HepG2 (cell line): ENCODE measurements at regions not wholly inside any gene's neighbourhood (a gene's known extent, or its start where the extent isn't known, plus 50 kb on each side); places are given as distances from the start of the nearest gene placed in this dataset.

Experiments
- ATAC-seq: fragments of 200-7000 bp; cut with Tn5 transposase; 3 replicates; pipeline ENCODE4 v1.9.1; 2020; ENCODE audit warnings: mild to moderate bottlenecking, moderate library complexity
- BruUV-seq: library from RNA; stranded (reverse); fragments of 400-500 nt; replicated peaks from 2 replicates; lab custom pipeline; 2021; lab: Mats Ljungman, UMichigan
- CTCF ChIA-PET: fragments of 300-600 bp; formaldehyde crosslinking; extraction: SDS; loops from one replicate; lab custom pipeline; 2021; ENCODE audit warnings: low total read pairs, inconsistent platforms, low intra/inter-chr PET ratio; lab: Yijun Ruan, JAX
- POLR2A ChIA-PET: fragments of 350-600 bp; sonication (Branson Sonifier 250); formaldehyde crosslinking; loops from one replicate; lab custom pipeline; 2020; ENCODE audit warnings: antibody characterized with exemption, inconsistent platforms; lab: Yijun Ruan, JAX
- DNase-seq: peaks from one replicate; pipeline ENCODE4 v3.0.0-alpha.2; 2015; ENCODE audit warnings: low spot score
- FAIRE-seq: peaks from 3 replicates; lab custom pipeline; 2011; peaks lifted over from hg19 to GRCh38; lab: Jason Lieb, UNC
- H2AFZ ChIP-seq: one replicate; pipeline ENCODE4 v1.6.1; 2011; ENCODE audit warnings: low read length, inconsistent platforms
- H3K27ac ChIP-seq: fragments of 300-600 bp; 3 replicates; pipeline ENCODE4 v1.8.0; 2011; ENCODE audit warnings: mixed run types, mild to moderate bottlenecking, mixed read lengths, low read length, inconsistent platforms; ENCODE audit not compliant: insufficient read depth; ENCODE audit errors: extremely low read length
- H3K27me3 ChIP-seq, 2 experiments: fragments of 200-600 bp in 1 of 2; 2 replicates in 1 of 2; 3 replicates in 1 of 2; pipeline versions ENCODE4 v1.6.0 to v1.8.0; 2011; ENCODE audit warnings: low read length in 2 of 2, mild to moderate bottlenecking in 2 of 2, moderate library complexity in 2 of 2, inconsistent platforms in 1 of 2; ENCODE audit not compliant: insufficient read depth in 2 of 2, control insufficient read depth in 1 of 2
- H3K36me3 ChIP-seq, 2 experiments: fragments of 200-600 bp in 1 of 2; replicated peaks in 1 of 2; 2 replicates in 1 of 2; 3 replicates in 1 of 2; pipeline versions ENCODE4 v1.5.1 to v1.8.0; 2011; ENCODE audit warnings: low read length in 2 of 2, inconsistent platforms in 1 of 2; ENCODE audit not compliant: insufficient read depth in 2 of 2, control insufficient read depth in 1 of 2
- H3K4me1 ChIP-seq: 2 replicates; pipeline ENCODE4 v1.5.1; 2012; ENCODE audit warnings: low read length, inconsistent platforms; ENCODE audit not compliant: insufficient read depth
- H3K4me2 ChIP-seq: 2 replicates; pipeline ENCODE4 v1.6.0; 2011; ENCODE audit warnings: low read depth, low read length, inconsistent platforms
- H3K4me3 ChIP-seq, 3 experiments: fragments of 200-600 bp in 1 of 3; sonication (generic), shearing (Covaris generic) in 1 of 3; replicated peaks in 1 of 3; 2 replicates each; pipeline ENCODE4 v1.5.1; 2011 to 2016; ENCODE audit warnings: low read length in 3 of 3, inconsistent platforms in 2 of 3, low read depth in 2 of 3, mild to moderate bottlenecking in 2 of 3, control low read depth in 1 of 3, mixed read lengths in 1 of 3; ENCODE audit not compliant: insufficient read depth in 1 of 3
- H3K79me2 ChIP-seq: one replicate; pipeline ENCODE4 v1.6.1; 2011; ENCODE audit warnings: low read length, inconsistent platforms; ENCODE audit not compliant: insufficient read depth
- H3K9ac ChIP-seq: 2 replicates; pipeline ENCODE4 v1.6.0; 2011; ENCODE audit warnings: mild to moderate bottlenecking, low read depth, low read length, inconsistent platforms; ENCODE audit not compliant: insufficient read depth
- H3K9me3 ChIP-seq: 2 replicates; pipeline ENCODE4 v1.5.1; 2012; ENCODE audit warnings: mild to moderate bottlenecking, low read length
- H4K20me1 ChIP-seq: 2 replicates; pipeline ENCODE4 v1.6.0; 2011; ENCODE audit warnings: inconsistent platforms, mild to moderate bottlenecking, low read length, moderate library complexity; ENCODE audit not compliant: insufficient read depth
- KDM2A ChIP-seq: sonication (generic); formaldehyde crosslinking; IDR thresholded peaks from 2 replicates; pipeline ENCODE4 v1.4.0; 2020; ENCODE audit warnings: low read depth, missing genetic modification reagents, borderline replicate concordance
- MTF2 ChIP-seq: sonication (generic); formaldehyde crosslinking; IDR thresholded peaks from 2 replicates; pipeline ENCODE4 v1.5.0; 2020; ENCODE audit warnings: missing genetic modification reagents, borderline replicate concordance
- SNAI1 ChIP-seq: sonication (generic); formaldehyde crosslinking; IDR thresholded peaks from 2 replicates; pipeline ENCODE4 v1.5.0; 2020; ENCODE audit warnings: mild to moderate bottlenecking, missing genetic modification reagents, borderline replicate concordance
- ZIK1 ChIP-seq: sonication (generic); formaldehyde crosslinking; IDR thresholded peaks from 2 replicates; pipeline ENCODE4 v1.5.0; 2020; ENCODE audit warnings: mild to moderate bottlenecking, low read depth, missing genetic modification reagents, borderline replicate concordance
- ZNF225 ChIP-seq: sonication (generic); formaldehyde crosslinking; IDR thresholded peaks from 2 replicates; pipeline ENCODE4 v1.4.0; 2020; ENCODE audit warnings: mild to moderate bottlenecking, missing genetic modification reagents
- ZNF570 ChIP-seq: sonication (generic); formaldehyde crosslinking; IDR thresholded peaks from 2 replicates; pipeline ENCODE4 v1.4.0; 2020; ENCODE audit warnings: mild to moderate bottlenecking, missing genetic modification reagents, borderline replicate concordance
- ZNF576 ChIP-seq: sonication (generic); formaldehyde crosslinking; IDR thresholded peaks from 2 replicates; pipeline ENCODE4 v1.4.0; 2020; ENCODE audit warnings: mild to moderate bottlenecking, missing genetic modification reagents
- ZNF691 ChIP-seq: sonication (generic); formaldehyde crosslinking; IDR thresholded peaks from 2 replicates; pipeline ENCODE4 v1.4.0; 2020; ENCODE audit warnings: missing genetic modification reagents, low read depth, mild to moderate bottlenecking, borderline replicate concordance
- ZNF720 ChIP-seq: sonication (generic); formaldehyde crosslinking; IDR thresholded peaks from 2 replicates; pipeline ENCODE4 v1.4.0; 2020; ENCODE audit warnings: missing genetic modification reagents
- WGBS: methylation state at CpG from one replicate; pipeline ENCODE4 v1.1.6; 2017; ENCODE audit warnings: low lambda C conversion rate; 5-methylcytosine and 5-hydroxymethylcytosine counted together
- in situ Hi-C: cut with HindIII; loops from 2 replicates; pipeline ENCODE4 v1.10.0; 2017; ENCODE audit warnings: low pct_unique_long_range_greater_than_20kb; ENCODE audit not compliant: extremely low pct_ligation_motif_present
- intact Hi-C: fragments of 100-400 bp; cut with micrococcal nuclease; formaldehyde crosslinking; loops from one replicate; pipeline ENCODE4 v1.10.0; 2022; ENCODE audit not compliant: unreplicated experiment

GRCh38 chr4:123018396-123018775 is 96.0 kb upstream of the NUDT6 start:
- POLR2A ChIA-PET, result interaction anchor here (0.9 kb wide), 1 partner anchor 26 kb away, joined by 3 read pairs; no protein-coding TSS in a partner anchor
- CTCF ChIA-PET, result no interaction called here
- Histone ChIP-seq H3K4me1 (no peaks in the 10 kb centered on the region), H2AFZ (no peak overlapping the region), H3K9ac (no peak overlapping the region), H3K9me3 (no peaks in the 10 kb centered on the region), H3K36me3 (no peaks in the 10 kb centered on the region; a peak in 1 of 5 replicates), H3K27ac (no peak overlapping the region), H3K4me3 (no peak overlapping the region), H3K79me2 (no peaks in the 10 kb centered on the region), H3K4me2 (no peak overlapping the region), H3K27me3 (no peaks in the 10 kb centered on the region), H4K20me1 (no peaks in the 10 kb centered on the region)
- no peak for DNase-seq
- in situ Hi-C loops, result no loop called here
- no peak for FAIRE-seq
- ATAC-seq, result no peak
- BruUV-seq, result no TSS peak
- no peak for TF ChIP-seq ZNF691 (CRISPR knock-in tag)
- TF ChIP-seq MTF2 (CRISPR knock-in tag), result no peak
- TF ChIP-seq ZNF576 (CRISPR knock-in tag), result no peak
- no peak for TF ChIP-seq ZIK1
- TF ChIP-seq KDM2A, result no peak
- TF ChIP-seq ZNF225 (CRISPR knock-in tag), result no peak
- TF ChIP-seq ZNF720 (CRISPR knock-in tag), result no peak
- no peak for TF ChIP-seq ZNF570
- no peak for TF ChIP-seq SNAI1 (CRISPR knock-in tag)
- TF ChIP-seq, all 625 proteins: peak for 0
- intact Hi-C loops, result no loop called here
- 93% methylated on average over 3 of the region's 3 CpGs for WGBS
